Neural progenitor cell (in vitro differentiated cells): ENCODE measurements at regions not wholly inside any gene's neighbourhood (a gene's known extent, or its start where the extent isn't known, plus 50 kb on each side); places are given as distances from the start of the nearest gene placed in this dataset.

Experiments
- DNase-seq: peaks from one replicate; pipeline ENCODE4 v3.0.0-alpha.2; 2016; ENCODE audit warnings: low spot score
- H2AFZ ChIP-seq: fragments of 200-600 bp; sonication (generic); replicated peaks from 2 replicates; pipeline ENCODE4 v1.6.1; 2016; ENCODE audit warnings: antibody characterized with exemption
- H3F3A ChIP-seq: fragments of 200-600 bp; sonication (generic); 2 replicates; pipeline ENCODE4 v1.6.1; 2016; ENCODE audit warnings: antibody characterized with exemption, low read depth
- H3K27ac ChIP-seq: fragments of 200-600 bp; sonication (generic); 2 replicates; pipeline ENCODE4 v1.5.1; 2016; ENCODE audit warnings: mild to moderate bottlenecking
- H3K27me3 ChIP-seq: fragments of 200-600 bp; sonication (generic); 2 replicates; pipeline ENCODE4 v1.6.1; 2016; ENCODE audit warnings: mild to moderate bottlenecking, moderate library complexity
- H3K36me3 ChIP-seq: fragments of 200-600 bp; sonication (generic); 2 replicates; pipeline ENCODE4 v1.5.1; 2016
- H3K4me1 ChIP-seq: fragments of 200-600 bp; sonication (generic); 2 replicates; pipeline ENCODE4 v1.6.1; 2016; ENCODE audit warnings: mixed run types
- H3K4me2 ChIP-seq: fragments of 200-600 bp; sonication (generic); 2 replicates; pipeline ENCODE4 v1.6.1; 2016
- H3K4me3 ChIP-seq: fragments of 200-600 bp; sonication (generic); 2 replicates; pipeline ENCODE4 v1.5.1; 2016
- H3K79me2 ChIP-seq: fragments of 200-600 bp; sonication (generic); 2 replicates; pipeline ENCODE4 v1.6.1; 2016; ENCODE audit warnings: low read depth
- H3K9ac ChIP-seq: fragments of 200-600 bp; sonication (generic); 2 replicates; pipeline ENCODE4 v1.6.1; 2016
- H3K9me3 ChIP-seq: fragments of 200-600 bp; sonication (generic); 2 replicates; pipeline ENCODE4 v1.5.1; 2016; ENCODE audit warnings: low read depth
- H4K20me1 ChIP-seq: fragments of 200-600 bp; sonication (generic); 2 replicates; pipeline ENCODE4 v1.6.1; 2016; ENCODE audit warnings: low read depth
- H3K27ac Mint-ChIP-seq: 3 replicates; pipeline ENCODE4 v1.8.0; 2021; ENCODE audit warnings: mixed read lengths
- H3K27me3 Mint-ChIP-seq: 2 replicates; pipeline ENCODE4 v1.8.0; 2022; ENCODE audit warnings: low read depth, mild to moderate bottlenecking, inconsistent platforms, moderate library complexity, mixed read lengths; ENCODE audit not compliant: insufficient read depth
- H3K36me3 Mint-ChIP-seq: 3 replicates; pipeline ENCODE4 v1.8.0; 2021; ENCODE audit warnings: mixed read lengths
- H3K4me1 Mint-ChIP-seq: 3 replicates; pipeline ENCODE4 v1.8.0; 2021; ENCODE audit warnings: mixed read lengths
- H3K4me3 Mint-ChIP-seq: 3 replicates; pipeline ENCODE4 v1.8.0; 2021; ENCODE audit warnings: mild to moderate bottlenecking, moderate library complexity, mixed read lengths
- H3K9me3 Mint-ChIP-seq: 3 replicates; pipeline ENCODE4 v1.8.0; 2020; ENCODE audit warnings: mixed read lengths
- CTCF ChIP-seq: fragments of 200-600 bp; sonication (generic); IDR thresholded peaks from 2 replicates; pipeline ENCODE4 v1.5.1; 2017; ENCODE audit warnings: antibody characterized with exemption, mild to moderate bottlenecking
- EZH2 ChIP-seq: fragments of 200-600 bp; sonication (generic); IDR thresholded peaks from 2 replicates; pipeline ENCODE4 v1.6.1; 2017; ENCODE audit warnings: antibody characterized with exemption, mild to moderate bottlenecking, moderate library complexity
- EZH2phosphoT487 ChIP-seq: fragments of 200-600 bp; sonication (generic); IDR thresholded peaks from 2 replicates; pipeline ENCODE4 v1.6.1; 2017; ENCODE audit warnings: antibody characterized with exemption

GRCh38 chr14:53409289-53409688 is 256.2 kb upstream of the DDHD1 start:
- Mint-ChIP-seq H3K9me3 (no peaks in the 10 kb centered on the region), H3K36me3 (no peaks in the 10 kb centered on the region), H3K4me1 (no peaks in the 10 kb centered on the region), H3K27me3 (no peaks in the 10 kb centered on the region), H3K27ac (no peak overlapping the region), H3K4me3 (no peak overlapping the region)
- Histone ChIP-seq H3K4me2 (no peak overlapping the region), H3F3A (no peaks in the 10 kb centered on the region), H3K4me3 (no peak overlapping the region), H3K9ac (no peak overlapping the region), H3K27ac (no peak overlapping the region), H3K27me3 (no peaks in the 10 kb centered on the region), H3K9me3 (no peaks in the 10 kb centered on the region), H2AFZ (no peak overlapping the region), H3K4me1 (no peaks in the 10 kb centered on the region), H3K36me3 (no peaks in the 10 kb centered on the region), H3K79me2 (no peaks in the 10 kb centered on the region), H4K20me1 (no peaks in the 10 kb centered on the region)
- DNase-seq = no peak
- TF ChIP-seq CTCF (no peak), EZH2 (no peak), EZH2phosphoT487 (no peak)

GRCh38 chr14:53408175-53408879 is 255.2 kb upstream of the DDHD1 start:
- Mint-ChIP-seq H3K27me3 (no peaks in the 10 kb centered on the region), H3K27ac (no peak overlapping the region), H3K4me3 (no peak overlapping the region), H3K9me3 (no peaks in the 10 kb centered on the region), H3K36me3 (no peaks in the 10 kb centered on the region), H3K4me1 (no peaks in the 10 kb centered on the region)
- Histone ChIP-seq H3K4me2 (no peak overlapping the region), H3K79me2 (no peaks in the 10 kb centered on the region), H3K9me3 (no peaks in the 10 kb centered on the region), H3K4me1 (no peaks in the 10 kb centered on the region), H3K4me3 (no peak overlapping the region), H3F3A (no peaks in the 10 kb centered on the region), H3K9ac (no peak overlapping the region), H2AFZ (no peak overlapping the region), H3K27ac (no peak overlapping the region), H4K20me1 (no peaks in the 10 kb centered on the region), H3K36me3 (no peaks in the 10 kb centered on the region), H3K27me3 (no peaks in the 10 kb centered on the region)
- no peak for DNase-seq
- TF ChIP-seq EZH2phosphoT487 (no peak), CTCF (no peak), EZH2 (no peak)

GRCh38 chr14:53406519-53406918 is 253.4 kb upstream of the DDHD1 start:
- H3K9me3 Mint-ChIP-seq = no peaks in the 10 kb centered on the region
- no peak overlapping the region for H3K9ac ChIP-seq
- no peak overlapping the region for H3K4me3 Mint-ChIP-seq

More at GRCh38 chr14:53406519-53406918, 253.4 kb upstream of the DDHD1 start:
- no peaks in the 10 kb centered on the region for H3K9me3 ChIP-seq
- no peak overlapping the region for H3K4me2 ChIP-seq
- no peaks in the 10 kb centered on the region for H4K20me1 ChIP-seq
- H3K36me3 ChIP-seq = no peaks in the 10 kb centered on the region
- no peak overlapping the region for H2AFZ ChIP-seq
- no peaks in the 10 kb centered on the region for H3K27me3 Mint-ChIP-seq
- no peaks in the 10 kb centered on the region for H3K4me1 Mint-ChIP-seq
- no peak overlapping the region for H3K4me3 ChIP-seq
- no peak for DNase-seq
- no peak overlapping the region for H3K27ac Mint-ChIP-seq
- TF ChIP-seq EZH2 (no peak), CTCF (no peak), EZH2phosphoT487 (no peak)
- no peak overlapping the region for H3K27ac ChIP-seq
- no peaks in the 10 kb centered on the region for H3K36me3 Mint-ChIP-seq
- H3K79me2 ChIP-seq = no peaks in the 10 kb centered on the region
- H3K27me3 ChIP-seq = no peaks in the 10 kb centered on the region
- no peaks in the 10 kb centered on the region for H3F3A ChIP-seq
- H3K4me1 ChIP-seq = no peaks in the 10 kb centered on the region
